ENCODE measurements at regions not wholly inside any gene's neighbourhood (a gene's known extent, or its start where the extent isn't known, plus 50 kb on each side); places are given as distances from the start of the nearest gene placed in this dataset.

DNA sequence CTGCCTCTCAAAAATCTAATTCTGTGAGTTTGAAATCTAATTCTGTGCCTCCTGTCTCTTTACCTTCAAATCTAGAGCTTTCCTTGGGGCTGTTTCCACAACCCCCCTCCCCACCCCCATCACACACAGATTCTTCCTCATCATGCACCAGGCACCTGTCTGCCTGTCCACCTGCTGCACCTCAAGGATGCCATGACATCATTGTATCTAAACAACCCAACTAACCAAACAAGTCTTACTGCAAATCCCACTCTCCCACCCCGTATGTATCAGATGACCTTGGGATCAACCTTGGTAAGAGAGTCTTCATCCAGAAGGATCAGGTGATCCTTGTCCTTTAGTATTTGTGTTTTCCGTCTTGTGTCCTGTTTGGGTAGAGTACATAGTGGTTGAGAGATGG is 102.7 kb upstream of the SIM2 start:
- TF ChIP-seq TAF1 (IDR thresholded peaks at IDR 0.05; ENCODE audit: low read depth) (no peak), FOXM1 (IDR thresholded peaks at IDR 0.05; ENCODE audit: borderline replicate concordance, low read depth) (no peak), YY1 (IDR thresholded peaks at IDR 0.05; ENCODE audit: low read depth) (no peak), EP300 (IDR thresholded peaks at IDR 0.05; ENCODE audit: borderline replicate concordance) (no peak), MAX (IDR thresholded peaks at IDR 0.05) (no peak), RAD21 (IDR thresholded peaks at IDR 0.05; ENCODE audit: low read depth) (no peak), USF1 (IDR thresholded peaks at IDR 0.05) (no peak), EGR1 (IDR thresholded peaks at IDR 0.05) (no peak), ZBTB7A (IDR thresholded peaks at IDR 0.05; ENCODE audit: low read depth) (no peak), CREB1 (IDR thresholded peaks at IDR 0.05; ENCODE audit: low read depth) (no peak), NFIC (IDR thresholded peaks at IDR 0.05) (no peak), TCF12 (IDR thresholded peaks at IDR 0.05; ENCODE audit: low read depth) (no peak), TEAD4 (IDR thresholded peaks at IDR 0.05) (no peak)
- TF ChIP-seq, protein P1, sequence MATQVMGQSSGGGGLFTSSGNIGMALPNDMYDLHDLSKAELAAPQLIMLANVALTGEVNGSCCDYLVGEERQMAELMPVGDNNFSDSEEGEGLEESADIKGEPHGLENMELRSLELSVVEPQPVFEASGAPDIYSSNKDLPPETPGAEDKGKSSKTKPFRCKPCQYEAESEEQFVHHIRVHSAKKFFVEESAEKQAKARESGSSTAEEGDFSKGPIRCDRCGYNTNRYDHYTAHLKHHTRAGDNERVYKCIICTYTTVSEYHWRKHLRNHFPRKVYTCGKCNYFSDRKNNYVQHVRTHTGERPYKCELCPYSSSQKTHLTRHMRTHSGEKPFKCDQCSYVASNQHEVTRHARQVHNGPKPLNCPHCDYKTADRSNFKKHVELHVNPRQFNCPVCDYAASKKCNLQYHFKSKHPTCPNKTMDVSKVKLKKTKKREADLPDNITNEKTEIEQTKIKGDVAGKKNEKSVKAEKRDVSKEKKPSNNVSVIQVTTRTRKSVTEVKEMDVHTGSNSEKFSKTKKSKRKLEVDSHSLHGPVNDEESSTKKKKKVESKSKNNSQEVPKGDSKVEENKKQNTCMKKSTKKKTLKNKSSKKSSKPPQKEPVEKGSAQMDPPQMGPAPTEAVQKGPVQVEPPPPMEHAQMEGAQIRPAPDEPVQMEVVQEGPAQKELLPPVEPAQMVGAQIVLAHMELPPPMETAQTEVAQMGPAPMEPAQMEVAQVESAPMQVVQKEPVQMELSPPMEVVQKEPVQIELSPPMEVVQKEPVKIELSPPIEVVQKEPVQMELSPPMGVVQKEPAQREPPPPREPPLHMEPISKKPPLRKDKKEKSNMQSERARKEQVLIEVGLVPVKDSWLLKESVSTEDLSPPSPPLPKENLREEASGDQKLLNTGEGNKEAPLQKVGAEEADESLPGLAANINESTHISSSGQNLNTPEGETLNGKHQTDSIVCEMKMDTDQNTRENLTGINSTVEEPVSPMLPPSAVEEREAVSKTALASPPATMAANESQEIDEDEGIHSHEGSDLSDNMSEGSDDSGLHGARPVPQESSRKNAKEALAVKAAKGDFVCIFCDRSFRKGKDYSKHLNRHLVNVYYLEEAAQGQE (IDR thresholded peaks at IDR 0.05; ENCODE audit: low read depth): no peak
